CD14-positive monocyte (primary cell): ENCODE measurements at regions not wholly inside any gene's neighbourhood (a gene's known extent, or its start where the extent isn't known, plus 50 kb on each side); places are given as distances from the start of the nearest gene placed in this dataset.

Experiments
- DNase-seq, 3 donors: peaks; one replicate each; pipeline ENCODE4 v3.0.0-alpha.2; 2011 to 2022
- H2AFZ ChIP-seq: 2 replicates; pipeline ENCODE4 v1.6.0; 2012; ENCODE audit warnings: mild to moderate bottlenecking, low read depth, low read length, inconsistent platforms; ENCODE audit not compliant: insufficient read depth, poor library complexity, severe bottlenecking
- H3K27ac ChIP-seq, 2 donors: 1 replicate in 1 of 2; 2 replicates in 1 of 2; pipeline ENCODE4 v1.5.1; 2012 to 2013; ENCODE audit warnings: low read length in 2 of 2, control low read depth in 1 of 2, inconsistent platforms in 1 of 2, low read depth in 1 of 2, mild to moderate bottlenecking in 1 of 2
- H3K27me3 ChIP-seq, 2 donors: one replicate each; pipeline versions ENCODE4 v1.6.0 to v1.6.1; 2011 to 2013; ENCODE audit warnings: low read length in 2 of 2; ENCODE audit not compliant: control insufficient read depth in 2 of 2, insufficient read depth in 2 of 2
- H3K36me3 ChIP-seq, 2 donors: replicated peaks in 1 of 2; 1 replicate in 1 of 2; 2 replicates in 1 of 2; pipeline versions ENCODE4 v1.5.1 to v1.6.1; 2012 to 2013; ENCODE audit warnings: low read length in 2 of 2, control low read depth in 1 of 2, inconsistent platforms in 1 of 2, mild to moderate bottlenecking in 1 of 2; ENCODE audit not compliant: insufficient read depth in 2 of 2, control insufficient read depth in 1 of 2
- H3K4me1 ChIP-seq, 2 donors: 1 replicate in 1 of 2; 2 replicates in 1 of 2; pipeline versions ENCODE4 v1.5.1 to v1.6.1; 2012 to 2013; ENCODE audit warnings: low read length in 2 of 2, control low read depth in 1 of 2, inconsistent platforms in 1 of 2, mild to moderate bottlenecking in 1 of 2, moderate library complexity in 1 of 2; ENCODE audit not compliant: insufficient read depth in 2 of 2, control insufficient read depth in 1 of 2
- H3K4me2 ChIP-seq: replicated peaks from 2 replicates; pipeline ENCODE3; 2012; ENCODE audit warnings: low read length, moderate library complexity, mild to moderate bottlenecking; ENCODE audit not compliant: poor library complexity, severe bottlenecking; ENCODE audit errors: extremely low read depth
- H3K4me3 ChIP-seq, 3 experiments: fragments of 200-600 bp in 1 of 3; sonication (generic) in 1 of 3; replicated peaks in 1 of 3; 1 replicate in 2 of 3; 2 replicates in 1 of 3; pipeline ENCODE4 v1.5.1; 2011 to 2013; ENCODE audit warnings: low read length in 3 of 3, mild to moderate bottlenecking in 3 of 3, control low read depth in 2 of 3, low read depth in 2 of 3, inconsistent platforms in 1 of 3, moderate library complexity in 1 of 3
- H3K79me2 ChIP-seq: 2 replicates; pipeline ENCODE4 v1.6.0; 2012; ENCODE audit warnings: mild to moderate bottlenecking, control low read depth, inconsistent platforms, low read length, moderate library complexity; ENCODE audit not compliant: insufficient read depth
- H3K9ac ChIP-seq: 2 replicates; pipeline ENCODE4 v1.6.0; 2017; ENCODE audit warnings: low read length, mild to moderate bottlenecking; ENCODE audit not compliant: insufficient read depth, poor library complexity, severe bottlenecking
- H3K9me3 ChIP-seq, 2 donors: replicated peaks in 1 of 2; 1 replicate in 1 of 2; 2 replicates in 1 of 2; pipeline versions ENCODE4 v1.5.1 to v1.6.1; 2012 to 2013; ENCODE audit warnings: low read length in 2 of 2, control low read depth in 1 of 2; ENCODE audit not compliant: control insufficient read depth in 1 of 2, insufficient read depth in 1 of 2
- H4K20me1 ChIP-seq: 2 replicates; pipeline ENCODE4 v1.6.0; 2012; ENCODE audit warnings: mild to moderate bottlenecking, low read length, control low read depth, moderate library complexity; ENCODE audit not compliant: insufficient read depth
- H3K27ac Mint-ChIP-seq, 7 donors: one replicate each; pipeline ENCODE4 v1.8.0; 2020; ENCODE audit warnings: mild to moderate bottlenecking in 7 of 7, mixed read lengths in 7 of 7, moderate library complexity in 6 of 7, inconsistent platforms in 2 of 7
- H3K27me3 Mint-ChIP-seq, 3 donors: one replicate each; pipeline ENCODE4 v1.8.0; 2021 to 2022; ENCODE audit warnings: low read depth in 3 of 3, mild to moderate bottlenecking in 3 of 3, mixed read lengths in 3 of 3, moderate library complexity in 3 of 3, inconsistent platforms in 1 of 3
- H3K36me3 Mint-ChIP-seq, 2 donors: one replicate each; pipeline ENCODE4 v1.8.0; 2020; ENCODE audit warnings: mixed read lengths in 2 of 2, inconsistent platforms in 1 of 2, mild to moderate bottlenecking in 1 of 2
- H3K4me1 Mint-ChIP-seq: one replicate; pipeline ENCODE4 v1.8.0; 2020; ENCODE audit warnings: mild to moderate bottlenecking, mixed read lengths
- H3K4me3 Mint-ChIP-seq, 2 donors: one replicate each; pipeline ENCODE4 v1.8.0; 2020; ENCODE audit warnings: mild to moderate bottlenecking in 2 of 2, mixed read lengths in 2 of 2, moderate library complexity in 1 of 2
- H3K9me3 Mint-ChIP-seq, 7 donors: one replicate each; pipeline ENCODE4 v1.8.0; 2020 to 2022; ENCODE audit warnings: mixed read lengths in 7 of 7, mild to moderate bottlenecking in 6 of 7, moderate library complexity in 6 of 7, inconsistent platforms in 2 of 7
- WGBS: methylation state at CpG from one replicate; pipeline ENCODE4 v1.1.5; 2013; ENCODE audit warnings: missing lambda C conversion rate; ENCODE audit not compliant: insufficient coverage; 5-methylcytosine and 5-hydroxymethylcytosine counted together
- intact Hi-C, 2 donors: fragments of 100-400 bp; cut with micrococcal nuclease; formaldehyde crosslinking; loops; one replicate each; pipeline versions ENCODE4 v1.15.0 to v1.15.1; 2023
- TF ChIP-seq, protein P1 (sequence below): fragments of 200-600 bp; IDR thresholded peaks from one replicate; pipeline ENCODE4 v1.8.0; 2022; ENCODE audit warnings: antibody characterized with exemption, mild to moderate bottlenecking

DNA sequence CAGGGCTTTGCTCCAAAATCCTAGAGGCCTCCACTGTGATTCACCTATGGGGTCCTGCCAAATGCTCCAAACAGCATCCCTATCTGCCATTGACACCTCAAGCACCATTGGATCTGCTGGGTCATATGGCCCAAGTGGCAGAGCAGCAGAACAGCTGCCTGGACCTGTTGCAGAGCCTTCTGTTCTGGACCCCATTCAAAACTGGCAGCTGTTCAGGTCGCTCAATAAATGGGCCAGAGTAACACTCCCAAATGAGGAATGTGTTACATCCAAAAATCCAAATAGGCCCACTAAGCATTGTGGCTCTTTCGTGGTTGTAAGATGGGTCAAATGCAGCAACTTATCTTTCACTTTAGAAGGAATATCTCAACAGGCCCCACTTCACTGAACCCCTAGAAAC lies 783.6 kb downstream of the DCDC2C start:
- intact Hi-C loops: no loop called here
- no peaks in the 10 kb centered on the region for H3K27me3 Mint-ChIP-seq
- WGBS: 80% methylated on average over 1 of the region's 2 CpGs
- H3K27ac Mint-ChIP-seq: no peak overlapping the region
- DNase-seq: no peak
- no peak overlapping the region for H3K27ac ChIP-seq
- no peaks in the 10 kb centered on the region for H3K27me3 ChIP-seq
- no peaks in the 10 kb centered on the region for H3K79me2 ChIP-seq
- H3K4me1 Mint-ChIP-seq: no peaks in the 10 kb centered on the region
- no peak overlapping the region for H3K4me2 ChIP-seq
- H3K9me3 ChIP-seq: peaks cover 23 to 28% of the 10 kb centered on the region in 2 donors
- H4K20me1 ChIP-seq: no peaks in the 10 kb centered on the region
- H2AFZ ChIP-seq: no peak overlapping the region
- no peaks in the 10 kb centered on the region for H3K36me3 Mint-ChIP-seq
- no peak overlapping the region for H3K4me3 Mint-ChIP-seq
- TF ChIP-seq, protein P1, sequence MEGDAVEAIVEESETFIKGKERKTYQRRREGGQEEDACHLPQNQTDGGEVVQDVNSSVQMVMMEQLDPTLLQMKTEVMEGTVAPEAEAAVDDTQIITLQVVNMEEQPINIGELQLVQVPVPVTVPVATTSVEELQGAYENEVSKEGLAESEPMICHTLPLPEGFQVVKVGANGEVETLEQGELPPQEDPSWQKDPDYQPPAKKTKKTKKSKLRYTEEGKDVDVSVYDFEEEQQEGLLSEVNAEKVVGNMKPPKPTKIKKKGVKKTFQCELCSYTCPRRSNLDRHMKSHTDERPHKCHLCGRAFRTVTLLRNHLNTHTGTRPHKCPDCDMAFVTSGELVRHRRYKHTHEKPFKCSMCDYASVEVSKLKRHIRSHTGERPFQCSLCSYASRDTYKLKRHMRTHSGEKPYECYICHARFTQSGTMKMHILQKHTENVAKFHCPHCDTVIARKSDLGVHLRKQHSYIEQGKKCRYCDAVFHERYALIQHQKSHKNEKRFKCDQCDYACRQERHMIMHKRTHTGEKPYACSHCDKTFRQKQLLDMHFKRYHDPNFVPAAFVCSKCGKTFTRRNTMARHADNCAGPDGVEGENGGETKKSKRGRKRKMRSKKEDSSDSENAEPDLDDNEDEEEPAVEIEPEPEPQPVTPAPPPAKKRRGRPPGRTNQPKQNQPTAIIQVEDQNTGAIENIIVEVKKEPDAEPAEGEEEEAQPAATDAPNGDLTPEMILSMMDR: no peak
- no peak overlapping the region for H3K4me3 ChIP-seq
- no peaks in the 10 kb centered on the region for H3K4me1 ChIP-seq
- H3K36me3 ChIP-seq: no peaks in the 10 kb centered on the region
- H3K9ac ChIP-seq: no peak overlapping the region
- peaks cover 5 to 25% (median 8%) of the 10 kb centered on the region in 7 donors for H3K9me3 Mint-ChIP-seq

DNA sequence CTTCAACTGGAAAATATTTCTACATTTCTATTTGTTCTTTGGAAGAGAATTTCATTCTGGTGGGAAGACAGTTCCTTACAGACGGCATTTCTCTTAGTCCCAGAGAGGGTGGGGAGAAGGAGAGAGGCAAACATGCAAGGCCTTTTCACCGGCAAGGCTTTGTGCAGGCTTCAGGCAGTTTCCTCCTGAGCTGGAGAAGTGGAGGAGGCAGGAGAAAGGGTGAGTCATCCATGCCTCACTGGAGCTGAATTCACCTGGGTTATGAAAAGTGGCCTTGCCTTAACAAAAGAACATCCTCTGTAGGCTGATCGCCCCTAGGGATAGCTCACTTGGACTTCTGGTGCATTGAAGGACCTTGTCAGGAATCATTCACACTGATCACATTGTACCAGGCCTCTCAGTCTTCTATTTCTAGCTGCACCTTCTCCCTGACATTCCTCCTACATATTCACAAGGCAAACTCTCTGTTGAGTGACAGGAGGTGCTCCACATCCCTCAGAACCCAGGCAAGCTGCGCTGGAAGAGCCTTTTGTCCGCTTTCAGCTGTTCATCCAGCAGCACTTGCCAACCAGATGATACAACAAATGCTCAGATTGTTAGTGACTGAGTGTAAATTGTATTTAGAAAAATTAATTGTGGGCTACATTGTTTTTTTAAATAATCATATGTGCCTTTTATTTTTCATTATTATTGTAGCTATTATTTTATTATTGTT lies 796.1 kb downstream of the DCDC2C start:
- Mint-ChIP-seq H3K27me3 (no peaks in the 10 kb centered on the region), H3K36me3 (no peaks in the 10 kb centered on the region), H3K4me1 (no peaks in the 10 kb centered on the region), H3K4me3 (no peak overlapping the region), H3K9me3 (peaks cover 0 to 5% (median 2%) of the 10 kb centered on the region in 7 donors), H3K27ac (peak overlapping the region in 1 of 7 donors; percentile 1)
- no peak overlapping the region for H3K4me3 ChIP-seq
- no peak overlapping the region for H2AFZ ChIP-seq
- H3K4me2 ChIP-seq: no peak overlapping the region
- H3K27ac ChIP-seq: no peak overlapping the region
- intact Hi-C loops: no loop called here
- H3K36me3 ChIP-seq: no peaks in the 10 kb centered on the region
- H3K27me3 ChIP-seq: no peaks in the 10 kb centered on the region
- H3K9ac ChIP-seq: no peak overlapping the region
- TF ChIP-seq, protein P1: no peak
- no peaks in the 10 kb centered on the region for H3K4me1 ChIP-seq
- WGBS: 90% methylated on average over 2 of the region's 5 CpGs
- no peaks in the 10 kb centered on the region for H4K20me1 ChIP-seq
- DNase-seq: no peak
- no peaks in the 10 kb centered on the region for H3K79me2 ChIP-seq
- peaks cover 6 to 8% of the 10 kb centered on the region in 2 donors for H3K9me3 ChIP-seq
